GM12878 (cell line): ENCODE measurements at regions not wholly inside any gene's neighbourhood (a gene's known extent, or its start where the extent isn't known, plus 50 kb on each side); places are given as distances from the start of the nearest gene placed in this dataset.
A peak's percentile ranks its signal among the peaks of the same experiment; 100 is the strongest.

Source experiments
- BRCA1 ChIP-seq: IDR thresholded peaks from 2 replicates; pipeline ENCODE4 v1.6.1; 2011; ENCODE audit warnings: low read depth, low read length, improper control_type of control experiment
- CREM ChIP-seq: IDR thresholded peaks from 2 replicates; pipeline ENCODE4 v1.6.1; 2014; ENCODE audit warnings: antibody characterized with exemption, low read depth
- ESRRA ChIP-seq: IDR thresholded peaks from 2 replicates; pipeline ENCODE4 v1.6.1; 2012; ENCODE audit warnings: mild to moderate bottlenecking, low read length, improper control_type of control experiment
- ETV6 ChIP-seq, 2 experiments: fragments of 450-650 bp in 1 of 2; IDR thresholded peaks in 1 of 2; conservative IDR thresholded peaks in 1 of 2; 2 replicates each; pipeline ENCODE4 v1.6.1; 2014; ENCODE audit warnings: antibody characterized with exemption in 1 of 2, borderline replicate concordance in 1 of 2, low read depth in 1 of 2, mild to moderate bottlenecking in 1 of 2, moderate library complexity in 1 of 2
- EZH2 ChIP-seq: IDR thresholded peaks from 2 replicates; pipeline ENCODE4 v1.6.1; 2012; ENCODE audit warnings: low read depth, mild to moderate bottlenecking, control low read depth, inconsistent platforms, low read length, borderline replicate concordance; ENCODE audit not compliant: control insufficient read depth
- FOXM1 ChIP-seq: IDR thresholded peaks from 2 replicates; pipeline ENCODE4 v1.6.1; 2012; ENCODE audit warnings: low read depth, mild to moderate bottlenecking, inconsistent platforms, low read length, moderate library complexity
- GABPA ChIP-seq: IDR thresholded peaks from 2 replicates; pipeline ENCODE4 v1.6.1; 2014; ENCODE audit warnings: antibody characterized with exemption, low read depth, mild to moderate bottlenecking, inconsistent platforms
- MEF2B ChIP-seq: fragments of 450-650 bp; IDR thresholded peaks from 2 replicates; pipeline ENCODE4 v1.6.1; 2018; ENCODE audit warnings: mild to moderate bottlenecking, moderate library complexity; ENCODE audit not compliant: partially characterized antibody, poor library complexity, severe bottlenecking
- MTA3 ChIP-seq: IDR thresholded peaks from 2 replicates; pipeline ENCODE4 v1.6.1; 2012; ENCODE audit warnings: low read length, inconsistent platforms, borderline replicate concordance
- POLR2AphosphoS2 ChIP-seq: IDR thresholded peaks from 2 replicates; pipeline ENCODE4 v1.6.1; 2011; ENCODE audit warnings: low read depth, mild to moderate bottlenecking, low read length, improper control_type of control experiment, moderate library complexity
- SMAD1 ChIP-seq: fragments of 450-650 bp; IDR thresholded peaks from 2 replicates; pipeline ENCODE4 v1.6.1; 2018; ENCODE audit warnings: mild to moderate bottlenecking, low read depth; ENCODE audit not compliant: partially characterized antibody
- STAT3 ChIP-seq: IDR thresholded peaks from 2 replicates; pipeline ENCODE4 v1.6.1; 2011; ENCODE audit warnings: low read depth, low read length, improper control_type of control experiment
- TBL1XR1 ChIP-seq: IDR thresholded peaks from 2 replicates; pipeline ENCODE4 v1.6.1; 2012; ENCODE audit warnings: low read depth, low read length, improper control_type of control experiment
- WRNIP1 ChIP-seq: IDR thresholded peaks from 2 replicates; pipeline ENCODE4 v1.6.1; 2011; ENCODE audit warnings: low read depth, low read length, improper control_type of control experiment, borderline replicate concordance
- ZBED1 ChIP-seq: IDR thresholded peaks from 2 replicates; pipeline ENCODE4 v1.6.1; 2016; ENCODE audit warnings: borderline replicate concordance
- ZNF24 ChIP-seq: fragments of 450-650 bp; IDR thresholded peaks from 2 replicates; pipeline ENCODE4 v1.6.1; 2017; ENCODE audit warnings: antibody characterized with exemption, mild to moderate bottlenecking
- ZNF274 ChIP-seq: IDR thresholded peaks from one replicate; pipeline ENCODE4 v1.8.0; 2011; ENCODE audit not compliant: insufficient read length, insufficient read depth
- TF ChIP-seq, protein P1 (sequence below): fragments of 450-650 bp; IDR thresholded peaks from 2 replicates; pipeline ENCODE4 v1.6.1; 2017; ENCODE audit warnings: low read depth, mild to moderate bottlenecking, moderate library complexity
- TF ChIP-seq, protein P2 (sequence below): IDR thresholded peaks from 2 replicates; pipeline ENCODE4 v1.6.1; 2012; ENCODE audit warnings: low read depth, low read length, improper control_type of control experiment
- TF ChIP-seq, protein P3 (sequence below): IDR thresholded peaks from 2 replicates; pipeline ENCODE4 v1.6.1; 2012; ENCODE audit warnings: improper control_type of control experiment, low read depth, low read length; ENCODE audit not compliant: insufficient replicate concordance
- TF ChIP-seq, protein P4 (sequence below): fragments of 450-650 bp; formaldehyde crosslinking; IDR thresholded peaks from 2 replicates; pipeline ENCODE4 v1.5.0; 2022; ENCODE audit warnings: mild to moderate bottlenecking, missing genetic modification characterization

DNA sequence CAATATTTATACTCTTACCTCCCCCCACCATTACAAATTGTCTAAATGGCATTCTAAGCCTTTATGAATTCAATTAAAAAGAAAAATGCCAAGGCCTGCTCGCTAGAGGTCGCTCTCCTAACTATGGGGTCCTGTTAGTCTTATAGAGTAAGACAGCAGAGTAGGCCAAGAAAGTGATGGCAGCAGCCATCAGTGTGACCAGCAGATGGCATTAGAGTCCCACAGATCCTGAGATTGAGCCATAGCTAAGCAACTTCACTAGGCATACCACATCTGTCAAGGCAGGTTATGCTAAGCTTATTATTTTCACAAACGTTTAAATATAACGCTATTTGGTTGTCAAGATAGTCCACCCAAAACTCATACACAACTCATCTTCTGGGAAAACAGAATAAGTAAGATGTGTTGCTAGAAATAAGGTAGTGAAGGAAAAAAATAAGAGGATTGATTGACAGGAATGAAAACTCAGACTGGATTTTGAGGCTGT lies 57.6 kb upstream of the SCAF8 start (continued):
- TF ChIP-seq, protein P1, sequence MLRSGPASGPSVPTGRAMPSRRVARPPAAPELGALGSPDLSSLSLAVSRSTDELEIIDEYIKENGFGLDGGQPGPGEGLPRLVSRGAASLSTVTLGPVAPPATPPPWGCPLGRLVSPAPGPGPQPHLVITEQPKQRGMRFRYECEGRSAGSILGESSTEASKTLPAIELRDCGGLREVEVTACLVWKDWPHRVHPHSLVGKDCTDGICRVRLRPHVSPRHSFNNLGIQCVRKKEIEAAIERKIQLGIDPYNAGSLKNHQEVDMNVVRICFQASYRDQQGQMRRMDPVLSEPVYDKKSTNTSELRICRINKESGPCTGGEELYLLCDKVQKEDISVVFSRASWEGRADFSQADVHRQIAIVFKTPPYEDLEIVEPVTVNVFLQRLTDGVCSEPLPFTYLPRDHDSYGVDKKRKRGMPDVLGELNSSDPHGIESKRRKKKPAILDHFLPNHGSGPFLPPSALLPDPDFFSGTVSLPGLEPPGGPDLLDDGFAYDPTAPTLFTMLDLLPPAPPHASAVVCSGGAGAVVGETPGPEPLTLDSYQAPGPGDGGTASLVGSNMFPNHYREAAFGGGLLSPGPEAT = no peak
- no peak for TF ChIP-seq SMAD1
- TF ChIP-seq TBL1XR1 = 0 out of 2 replicates have a peak, but pooled peaks have one; percentile 17
- no peak for TF ChIP-seq ZNF274
- no peak for TF ChIP-seq BRCA1
- TF ChIP-seq, protein P2, sequence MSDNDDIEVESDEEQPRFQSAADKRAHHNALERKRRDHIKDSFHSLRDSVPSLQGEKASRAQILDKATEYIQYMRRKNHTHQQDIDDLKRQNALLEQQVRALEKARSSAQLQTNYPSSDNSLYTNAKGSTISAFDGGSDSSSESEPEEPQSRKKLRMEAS = no peak
- TF ChIP-seq ZBED1 = no peak
- TF ChIP-seq MEF2B = no peak
- no peak for TF ChIP-seq MTA3
- TF ChIP-seq EZH2 = no peak
- no peak for TF ChIP-seq ZNF24
- TF ChIP-seq CREM = no peak
- TF ChIP-seq GABPA = no peak
- no peak for TF ChIP-seq WRNIP1
- 0 out of 2 replicates have a peak, but pooled peaks have one; percentile 21 for TF ChIP-seq STAT3
- peak; percentile 70; the same call in 1 of the 2 replicates for TF ChIP-seq FOXM1
- TF ChIP-seq, protein P3, sequence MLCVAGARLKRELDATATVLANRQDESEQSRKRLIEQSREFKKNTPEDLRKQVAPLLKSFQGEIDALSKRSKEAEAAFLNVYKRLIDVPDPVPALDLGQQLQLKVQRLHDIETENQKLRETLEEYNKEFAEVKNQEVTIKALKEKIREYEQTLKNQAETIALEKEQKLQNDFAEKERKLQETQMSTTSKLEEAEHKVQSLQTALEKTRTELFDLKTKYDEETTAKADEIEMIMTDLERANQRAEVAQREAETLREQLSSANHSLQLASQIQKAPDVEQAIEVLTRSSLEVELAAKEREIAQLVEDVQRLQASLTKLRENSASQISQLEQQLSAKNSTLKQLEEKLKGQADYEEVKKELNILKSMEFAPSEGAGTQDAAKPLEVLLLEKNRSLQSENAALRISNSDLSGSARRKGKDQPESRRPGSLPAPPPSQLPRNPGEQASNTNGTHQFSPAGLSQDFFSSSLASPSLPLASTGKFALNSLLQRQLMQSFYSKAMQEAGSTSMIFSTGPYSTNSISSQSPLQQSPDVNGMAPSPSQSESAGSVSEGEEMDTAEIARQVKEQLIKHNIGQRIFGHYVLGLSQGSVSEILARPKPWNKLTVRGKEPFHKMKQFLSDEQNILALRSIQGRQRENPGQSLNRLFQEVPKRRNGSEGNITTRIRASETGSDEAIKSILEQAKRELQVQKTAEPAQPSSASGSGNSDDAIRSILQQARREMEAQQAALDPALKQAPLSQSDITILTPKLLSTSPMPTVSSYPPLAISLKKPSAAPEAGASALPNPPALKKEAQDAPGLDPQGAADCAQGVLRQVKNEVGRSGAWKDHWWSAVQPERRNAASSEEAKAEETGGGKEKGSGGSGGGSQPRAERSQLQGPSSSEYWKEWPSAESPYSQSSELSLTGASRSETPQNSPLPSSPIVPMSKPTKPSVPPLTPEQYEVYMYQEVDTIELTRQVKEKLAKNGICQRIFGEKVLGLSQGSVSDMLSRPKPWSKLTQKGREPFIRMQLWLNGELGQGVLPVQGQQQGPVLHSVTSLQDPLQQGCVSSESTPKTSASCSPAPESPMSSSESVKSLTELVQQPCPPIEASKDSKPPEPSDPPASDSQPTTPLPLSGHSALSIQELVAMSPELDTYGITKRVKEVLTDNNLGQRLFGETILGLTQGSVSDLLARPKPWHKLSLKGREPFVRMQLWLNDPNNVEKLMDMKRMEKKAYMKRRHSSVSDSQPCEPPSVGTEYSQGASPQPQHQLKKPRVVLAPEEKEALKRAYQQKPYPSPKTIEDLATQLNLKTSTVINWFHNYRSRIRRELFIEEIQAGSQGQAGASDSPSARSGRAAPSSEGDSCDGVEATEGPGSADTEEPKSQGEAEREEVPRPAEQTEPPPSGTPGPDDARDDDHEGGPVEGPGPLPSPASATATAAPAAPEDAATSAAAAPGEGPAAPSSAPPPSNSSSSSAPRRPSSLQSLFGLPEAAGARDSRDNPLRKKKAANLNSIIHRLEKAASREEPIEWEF = no peak
- TF ChIP-seq, protein P4, sequence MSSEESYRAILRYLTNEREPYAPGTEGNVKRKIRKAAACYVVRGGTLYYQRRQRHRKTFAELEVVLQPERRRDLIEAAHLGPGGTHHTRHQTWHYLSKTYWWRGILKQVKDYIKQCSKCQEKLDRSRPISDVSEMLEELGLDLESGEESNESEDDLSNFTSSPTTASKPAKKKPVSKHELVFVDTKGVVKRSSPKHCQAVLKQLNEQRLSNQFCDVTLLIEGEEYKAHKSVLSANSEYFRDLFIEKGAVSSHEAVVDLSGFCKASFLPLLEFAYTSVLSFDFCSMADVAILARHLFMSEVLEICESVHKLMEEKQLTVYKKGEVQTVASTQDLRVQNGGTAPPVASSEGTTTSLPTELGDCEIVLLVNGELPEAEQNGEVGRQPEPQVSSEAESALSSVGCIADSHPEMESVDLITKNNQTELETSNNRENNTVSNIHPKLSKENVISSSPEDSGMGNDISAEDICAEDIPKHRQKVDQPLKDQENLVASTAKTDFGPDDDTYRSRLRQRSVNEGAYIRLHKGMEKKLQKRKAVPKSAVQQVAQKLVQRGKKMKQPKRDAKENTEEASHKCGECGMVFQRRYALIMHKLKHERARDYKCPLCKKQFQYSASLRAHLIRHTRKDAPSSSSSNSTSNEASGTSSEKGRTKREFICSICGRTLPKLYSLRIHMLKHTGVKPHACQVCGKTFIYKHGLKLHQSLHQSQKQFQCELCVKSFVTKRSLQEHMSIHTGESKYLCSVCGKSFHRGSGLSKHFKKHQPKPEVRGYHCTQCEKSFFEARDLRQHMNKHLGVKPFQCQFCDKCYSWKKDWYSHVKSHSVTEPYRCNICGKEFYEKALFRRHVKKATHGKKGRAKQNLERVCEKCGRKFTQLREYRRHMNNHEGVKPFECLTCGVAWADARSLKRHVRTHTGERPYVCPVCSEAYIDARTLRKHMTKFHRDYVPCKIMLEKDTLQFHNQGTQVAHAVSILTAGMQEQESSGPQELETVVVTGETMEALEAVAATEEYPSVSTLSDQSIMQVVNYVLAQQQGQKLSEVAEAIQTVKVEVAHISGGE (CRISPR knock-in tag) = no peak
- no peak for TF ChIP-seq POLR2AphosphoS2
- no peak for TF ChIP-seq ESRRA
- TF ChIP-seq ETV6 (conservative IDR thresholded peaks at IDR 0.05 in 1 of 2, IDR thresholded peaks at IDR 0.05 in 1 of 2; ENCODE audit: borderline replicate concordance in 1 of 2, low read depth in 1 of 2) = no peak
